Stimulated activated CD4-positive, alpha-beta T cell treated with anti-CD3 and anti-CD28 coated beads, Interleukin-4, amount 100 ng/mL, for 24 hours (primary cell): ENCODE measurements at regions not wholly inside any gene's neighbourhood (a gene's known extent, or its start where the extent isn't known, plus 50 kb on each side); places are given as distances from the start of the nearest gene placed in this dataset.
"Not testable (repeated sequence)": the region's sequence is repeated elsewhere in the genome, so short reads cannot be mapped to it uniquely, and the experiment has no call there.

ENCODE experiments used
- DNase-seq: peaks from one replicate; pipeline ENCODE4 v3.0.0-alpha.2; 2020

DNA sequence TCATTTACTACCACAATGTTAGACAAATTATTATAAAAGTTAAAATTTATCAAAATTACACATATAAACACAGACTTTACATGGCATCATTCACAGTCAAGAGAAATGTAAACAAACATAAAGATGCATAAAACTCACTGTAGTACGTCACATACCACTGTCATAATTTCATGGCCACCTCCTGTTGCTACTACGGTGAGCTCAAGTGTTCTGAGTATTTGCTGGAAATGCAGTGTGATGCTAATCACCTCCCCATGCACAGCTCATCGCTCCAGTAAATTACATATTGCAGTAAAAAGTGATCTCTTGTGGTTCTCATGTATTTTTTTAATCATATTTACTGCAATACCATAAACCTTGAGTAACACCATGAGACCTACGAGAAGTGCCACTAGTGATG lies 247.7 kb upstream of the SFSWAP start:
- no peak for DNase-seq

DNA sequence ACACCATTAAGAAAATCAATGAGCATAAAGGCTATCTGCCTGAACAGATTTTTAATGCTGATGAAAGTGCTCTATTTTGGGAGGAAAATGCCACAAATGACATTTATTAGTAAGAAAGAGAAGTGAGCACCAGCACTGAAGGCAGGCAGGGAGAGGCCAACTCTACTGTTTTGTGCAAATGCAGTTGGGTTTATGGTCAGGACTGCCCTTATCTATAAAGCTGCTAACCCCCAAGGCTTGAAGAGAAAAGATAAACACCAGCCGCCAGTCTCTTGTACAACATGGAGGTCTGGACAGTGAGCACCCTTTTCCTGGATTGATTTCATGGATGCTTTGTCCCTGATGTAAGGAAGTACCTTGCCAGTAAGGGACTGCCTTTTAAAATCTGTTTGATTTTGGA lies 246.8 kb upstream of the SFSWAP start:
- DNase-seq = no peak

DNA sequence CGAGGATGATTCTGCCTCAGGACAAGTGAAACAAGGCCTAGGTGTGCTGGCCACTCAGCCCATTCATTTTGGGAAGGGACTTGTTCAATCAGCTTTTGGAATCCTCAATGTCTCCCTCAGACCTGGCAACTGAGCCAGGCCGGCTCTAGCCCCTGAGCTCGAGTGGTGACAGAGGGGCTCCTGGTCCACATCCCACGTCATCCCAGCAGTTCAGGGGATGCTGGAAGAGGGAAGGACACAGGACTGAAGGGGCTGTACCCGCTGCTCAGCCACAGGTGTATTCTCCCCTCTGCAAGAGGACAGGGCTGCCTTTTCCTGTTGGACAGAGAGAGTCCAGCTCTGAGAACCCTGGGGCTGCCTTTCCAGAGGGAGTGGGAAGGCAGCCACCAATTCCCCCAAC lies 244.6 kb upstream of the SFSWAP start:
- DNase-seq = no peak

DNA sequence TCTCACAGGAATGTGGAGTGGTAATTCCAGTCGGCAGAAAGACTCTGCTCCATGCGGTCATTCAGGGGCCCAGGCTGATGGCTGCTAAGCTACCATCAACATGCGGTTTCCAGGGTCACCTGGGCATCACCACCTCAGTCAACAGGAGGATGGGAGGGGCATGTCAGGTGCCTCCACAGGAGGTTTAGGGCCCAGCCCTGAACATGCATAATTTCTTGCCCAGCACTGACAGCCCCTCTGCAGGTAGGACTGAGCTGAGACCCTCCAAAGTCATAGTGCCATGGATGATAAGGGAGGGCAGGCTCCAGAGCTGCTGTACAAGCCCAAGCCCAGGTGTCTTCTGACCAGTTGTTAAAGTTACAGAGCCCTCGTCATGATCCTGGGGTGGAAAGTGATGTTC lies 244.0 kb upstream of the SFSWAP start:
- DNase-seq = no peak

GRCh38 chr12:131468206-131468605 lies 242.7 kb upstream of the SFSWAP start:
- DNase-seq = no peak

DNA sequence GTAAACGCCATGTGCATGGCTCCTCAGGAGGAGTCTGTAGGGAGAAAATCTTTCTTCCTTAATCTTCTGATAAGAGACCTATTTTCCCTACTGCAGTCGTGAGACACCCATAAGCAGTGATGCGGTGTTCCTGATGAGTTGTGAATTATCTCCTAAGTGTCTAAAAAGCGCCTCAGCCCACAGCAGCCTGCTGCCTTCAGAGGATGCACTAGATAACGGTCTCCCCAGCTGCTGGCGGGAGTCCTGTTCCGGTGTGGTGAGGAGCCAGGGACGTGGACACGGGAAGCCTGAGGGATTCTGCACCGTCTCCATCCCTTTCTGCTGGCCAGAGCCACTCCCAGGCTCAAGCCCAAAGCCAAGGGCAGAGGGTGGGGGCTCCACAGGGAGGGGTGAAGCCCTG lies 240.9 kb upstream of the SFSWAP start:
- not testable (repeated sequence) for DNase-seq

DNA sequence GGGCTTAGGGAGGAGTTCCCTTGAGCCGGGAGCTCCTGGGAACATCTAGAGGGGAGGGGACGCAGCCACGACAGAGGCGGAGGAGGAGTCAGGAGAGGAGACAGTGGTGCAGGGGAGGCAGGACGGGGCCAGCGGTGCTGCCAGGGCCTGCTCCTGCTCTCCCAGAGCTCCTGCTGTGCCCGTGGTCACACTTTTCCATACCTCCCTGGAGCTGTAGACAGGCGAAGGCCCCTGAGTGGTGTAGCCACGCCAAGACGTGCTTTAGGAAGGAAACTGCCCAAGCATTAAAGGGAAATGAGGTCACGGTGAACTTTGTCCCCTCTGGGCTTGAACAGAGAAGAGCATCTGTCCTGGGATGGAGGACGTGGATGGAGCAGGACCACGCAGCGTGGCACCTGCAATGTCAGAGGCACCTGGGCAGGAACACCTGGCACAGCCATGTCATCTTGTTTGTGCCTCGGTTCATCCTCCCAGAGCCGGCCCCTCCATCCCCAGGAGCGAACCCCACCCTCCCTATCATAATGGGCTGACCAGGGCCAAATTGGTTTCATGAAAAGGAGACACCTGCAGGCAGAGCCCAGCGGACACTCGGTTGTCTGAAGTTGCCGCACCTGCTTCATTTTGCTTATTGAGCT lies 239.5 kb upstream of the SFSWAP start:
- DNase-seq = no peak

DNA sequence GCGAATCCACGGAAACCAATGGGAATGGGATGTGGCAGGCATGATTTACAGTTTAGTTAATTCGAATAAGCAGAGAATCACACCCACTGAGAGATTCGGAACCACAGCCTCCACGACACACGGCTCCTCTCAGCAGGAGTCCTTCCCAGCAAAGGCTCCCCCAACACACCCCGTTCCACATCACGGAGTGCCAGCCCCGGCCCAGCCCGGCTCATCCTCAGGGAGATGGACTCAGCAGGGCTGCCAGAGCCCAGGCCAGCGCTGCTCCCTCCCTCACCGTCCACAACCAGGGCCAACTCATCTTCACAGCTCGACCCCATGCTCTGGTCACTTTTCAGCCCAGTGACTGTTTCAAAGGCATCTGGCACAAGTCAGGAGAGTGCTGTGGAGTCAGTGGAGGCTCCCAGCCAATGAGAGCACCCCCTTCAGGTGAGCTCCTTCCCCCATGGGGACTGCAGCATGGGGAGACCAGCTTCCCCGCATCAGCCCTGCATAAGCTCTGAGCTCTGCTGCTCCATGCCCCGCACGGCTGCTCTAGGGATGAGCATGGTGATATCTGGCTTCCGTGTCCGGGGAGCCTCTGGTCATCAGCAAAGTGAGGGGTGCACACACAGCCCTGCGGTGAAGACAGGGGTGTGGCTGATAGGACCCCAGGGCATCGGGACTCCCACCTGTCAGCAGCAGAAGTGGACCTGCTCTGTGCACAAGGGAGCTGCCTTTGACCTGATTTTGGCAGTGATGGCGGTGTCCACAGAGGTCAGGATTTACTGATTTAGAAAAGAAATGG lies 238.8 kb upstream of the SFSWAP start:
- DNase-seq = no peak

GRCh38 chr12:131473261-131473660 lies 237.6 kb upstream of the SFSWAP start:
- no peak for DNase-seq

DNA sequence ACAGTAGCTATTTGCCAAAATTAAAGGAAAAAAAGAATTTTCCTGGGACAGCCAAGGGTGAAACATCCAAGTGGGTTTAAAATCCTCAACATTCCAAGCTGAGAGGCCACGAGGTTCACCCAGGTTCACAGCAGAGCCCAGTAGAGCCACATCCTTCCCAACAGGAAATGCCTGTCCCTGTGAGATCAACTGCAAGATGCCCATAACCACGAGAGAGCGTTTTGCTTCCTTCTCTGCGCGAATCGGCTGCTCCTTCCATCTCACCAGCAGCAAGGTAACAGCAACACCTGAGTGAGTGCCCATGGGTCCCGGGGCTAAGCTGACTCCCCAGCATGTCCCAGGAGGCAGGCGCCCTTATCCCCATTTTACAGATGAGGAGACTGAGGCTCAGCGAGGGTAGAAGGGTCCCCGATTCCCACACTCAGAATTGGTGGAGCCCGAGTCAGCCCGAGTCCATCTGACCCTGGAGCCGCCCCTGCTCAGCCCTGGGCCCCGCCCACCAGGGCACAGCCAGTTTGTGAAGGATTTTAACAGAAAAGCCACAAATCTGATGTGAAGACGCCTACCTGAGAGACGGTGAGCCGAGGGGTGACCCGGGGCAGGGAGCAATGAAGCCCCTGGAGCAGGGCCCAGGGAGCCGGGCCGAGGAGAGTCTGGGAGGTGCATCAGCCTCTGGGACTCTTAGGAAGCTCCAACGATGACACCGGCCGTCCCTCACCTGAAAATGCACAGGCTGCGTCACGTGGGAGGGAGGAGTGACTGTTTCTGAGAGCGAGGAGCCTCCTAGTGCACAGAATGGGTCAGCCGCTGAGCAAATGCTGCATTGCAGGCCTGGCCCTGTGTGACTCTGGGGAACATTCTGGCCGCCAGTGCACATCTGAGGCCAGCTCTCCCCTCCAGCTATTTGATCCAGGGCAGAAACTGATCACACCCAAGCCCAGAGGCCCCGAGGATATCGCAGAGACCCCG lies 236.9 kb upstream of the SFSWAP start:
- no peak for DNase-seq

DNA sequence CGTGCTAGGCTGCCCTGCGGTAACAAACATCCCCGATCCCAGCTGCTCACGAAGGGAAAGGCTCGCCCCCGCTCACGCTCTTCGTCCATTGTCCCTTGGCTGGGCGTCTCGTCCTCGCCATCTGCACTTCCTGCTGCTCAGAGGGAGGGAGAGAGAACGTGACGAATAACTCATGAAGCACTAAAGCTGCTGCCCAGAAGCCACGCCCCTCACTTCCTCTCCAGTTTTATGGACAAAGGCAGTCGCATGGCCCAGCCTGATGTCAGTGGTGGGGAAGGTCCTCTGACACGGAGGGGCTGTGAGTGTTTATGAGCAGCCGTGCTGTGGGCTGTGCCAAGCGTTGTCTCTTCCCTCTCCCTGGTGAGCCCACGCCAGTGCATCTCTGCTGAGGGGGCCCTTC lies 235.9 kb upstream of the SFSWAP start:
- DNase-seq = not testable (repeated sequence)

GRCh38 chr12:131477613-131478012 lies 233.3 kb upstream of the SFSWAP start:
- no peak for DNase-seq

DNA sequence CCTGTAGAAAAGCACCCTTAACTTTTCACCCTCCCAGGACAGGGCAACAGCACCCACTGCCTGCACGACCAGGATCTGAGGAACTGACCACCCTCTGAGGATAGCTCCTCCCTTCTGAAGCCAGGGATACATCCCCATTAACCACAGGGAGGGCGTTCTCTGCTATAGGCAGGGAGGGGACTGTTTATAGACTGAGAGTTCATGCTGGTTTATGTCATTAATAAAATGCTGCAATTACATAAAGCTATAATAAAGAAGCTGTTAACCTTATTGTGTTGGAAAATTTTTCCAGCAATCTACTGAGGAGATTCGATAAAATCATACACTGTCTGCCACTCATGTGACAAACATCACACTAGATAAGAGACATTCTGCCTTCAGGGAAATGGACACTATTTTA lies 232.4 kb upstream of the SFSWAP start:
- DNase-seq = no peak

GRCh38 chr12:131482199-131482598 lies 228.7 kb upstream of the SFSWAP start:
- DNase-seq = no peak

DNA sequence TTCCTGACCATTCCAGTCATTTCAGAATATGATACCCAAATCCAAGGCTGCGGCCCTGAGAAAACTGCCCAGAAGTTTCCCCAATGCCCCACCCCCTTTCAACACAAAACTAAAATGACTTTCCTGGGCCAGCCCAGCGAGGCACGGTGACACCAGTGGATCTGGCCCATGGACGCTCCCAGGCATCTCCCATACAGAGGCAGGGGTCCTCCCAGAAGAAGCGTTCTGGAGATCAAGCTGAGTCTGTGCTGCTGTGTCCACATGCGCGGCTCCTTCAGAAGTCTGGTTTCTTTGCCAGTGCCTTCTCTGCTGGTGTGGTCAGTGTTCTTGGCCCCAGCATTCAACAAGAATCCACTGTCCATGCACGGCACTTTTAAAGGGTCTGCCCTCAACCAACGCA lies 228.2 kb upstream of the SFSWAP start:
- no peak for DNase-seq

DNA sequence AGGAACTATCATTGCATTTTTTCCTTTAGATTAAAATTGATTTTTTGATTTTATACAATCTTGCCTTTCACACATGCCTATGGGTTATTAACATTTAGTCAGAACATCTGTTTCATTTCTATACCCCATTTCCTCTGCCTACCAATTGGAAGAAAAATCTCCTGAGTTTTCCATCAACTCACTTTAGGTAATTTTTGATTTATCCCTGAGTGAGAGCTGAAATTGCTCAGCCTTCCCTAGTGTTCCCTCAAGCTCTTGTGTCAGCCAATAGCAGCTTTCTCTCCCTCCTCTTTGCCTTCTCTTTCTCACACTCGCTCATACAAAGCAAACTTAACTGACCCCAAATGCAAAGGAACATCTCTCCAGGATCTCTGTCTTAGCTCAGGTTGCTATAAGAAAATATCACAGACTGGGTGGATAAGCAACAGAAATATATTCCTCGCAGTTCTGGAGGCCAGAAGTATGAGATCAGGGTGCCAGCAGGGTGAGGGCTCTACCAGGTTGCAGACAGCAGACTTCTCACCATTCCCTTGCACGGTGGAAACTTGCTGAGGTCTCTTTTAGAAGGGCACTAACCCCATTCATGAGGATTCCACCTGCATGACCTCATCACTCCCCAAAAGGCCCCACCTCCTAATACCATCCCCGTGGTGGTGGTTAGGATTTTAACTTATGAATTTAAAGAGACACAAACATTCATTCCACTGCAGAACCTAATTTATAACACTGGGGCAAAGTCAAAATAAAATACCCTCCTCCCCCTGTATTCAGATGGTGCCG lies 224.2 kb upstream of the SFSWAP start:
- no peak for DNase-seq

GRCh38 chr12:131487388-131488124 lies 223.3 kb upstream of the SFSWAP start:
- no peak for DNase-seq

GRCh38 chr12:131489718-131490117 lies 221.2 kb upstream of the SFSWAP start:
- DNase-seq = no peak

DNA sequence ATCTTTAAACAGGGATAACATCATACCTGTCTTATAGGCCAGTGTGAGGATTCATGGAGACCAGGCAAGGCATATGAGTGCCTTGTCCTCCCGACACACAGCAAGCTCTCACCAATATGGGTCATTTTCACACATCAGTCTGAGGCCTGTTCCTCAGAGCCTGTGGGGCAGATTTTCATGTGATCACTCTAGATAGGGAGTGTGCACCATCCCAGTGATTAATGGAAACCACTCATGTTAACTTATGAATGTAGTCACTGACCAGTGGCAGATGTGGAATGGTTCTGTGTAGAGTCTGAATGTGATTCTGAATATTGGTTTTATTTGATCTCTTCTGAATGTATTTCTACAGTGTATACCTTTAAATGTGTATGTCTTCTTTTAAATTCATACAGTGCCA lies 219.7 kb upstream of the SFSWAP start:
- DNase-seq = no peak

DNA sequence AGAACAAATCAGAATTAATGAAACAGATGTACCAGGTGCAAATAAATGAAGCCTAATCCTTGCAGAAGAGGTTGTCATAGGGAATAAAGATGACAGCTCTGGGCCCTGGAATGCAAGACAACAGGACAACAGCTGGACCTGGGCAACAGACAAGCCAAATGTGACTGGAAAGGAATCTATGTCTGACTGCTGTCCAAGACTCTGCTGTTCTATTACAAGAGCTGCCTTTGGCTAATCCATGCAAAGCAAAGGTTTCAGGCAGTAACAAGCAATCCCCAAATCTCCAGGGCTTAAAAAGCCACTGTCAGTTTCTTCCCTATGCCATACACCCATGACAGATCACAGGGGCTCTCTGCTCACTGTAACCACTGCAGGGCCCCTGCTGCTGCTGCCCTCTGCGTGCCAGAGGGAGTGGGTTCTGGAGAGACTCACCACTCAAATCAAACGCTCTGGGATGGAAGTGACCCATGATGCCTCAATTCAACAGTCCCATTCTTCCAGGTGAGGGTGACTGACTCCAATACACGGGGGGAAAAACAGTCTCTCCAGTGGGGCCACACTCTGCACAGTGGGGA lies 218.9 kb upstream of the SFSWAP start:
- no peak for DNase-seq

DNA sequence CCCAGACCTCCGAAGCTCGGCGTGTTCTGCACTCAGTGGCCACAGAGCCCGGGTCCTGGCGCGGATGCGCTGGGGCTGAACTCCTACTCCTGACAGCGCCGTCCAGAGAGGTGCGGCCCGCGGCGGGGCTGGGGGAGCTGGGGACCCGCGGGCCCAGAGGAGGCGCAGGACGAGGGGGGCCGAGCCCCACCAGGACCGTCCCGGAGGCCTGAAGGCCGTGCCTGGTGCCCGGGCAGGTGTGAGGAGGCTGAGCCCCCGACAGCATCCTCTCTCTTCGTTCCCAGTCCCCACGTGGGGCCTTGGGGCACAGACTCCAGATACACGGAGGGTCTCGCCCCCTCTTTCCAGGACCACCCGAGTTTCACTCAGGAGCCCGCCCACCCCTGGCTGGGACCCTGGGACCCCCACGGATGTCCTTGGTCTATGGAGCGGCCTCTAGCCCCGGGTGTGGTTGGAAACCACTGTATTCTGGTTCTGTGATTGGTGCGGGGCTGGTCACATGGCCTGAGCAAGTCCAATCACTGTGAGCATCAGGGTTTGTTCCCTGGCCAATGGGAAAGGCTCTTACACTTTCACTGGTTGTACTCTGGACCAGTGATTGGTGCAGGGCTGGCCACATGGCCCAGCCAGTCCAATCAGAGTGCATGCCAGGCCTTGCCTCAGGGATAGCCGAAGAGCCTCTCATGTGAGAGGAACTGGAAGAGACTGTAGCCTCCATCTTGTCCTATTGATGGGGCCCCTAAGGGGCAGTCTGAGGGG lies 217.6 kb upstream of the SFSWAP start:
- DNase-seq = no peak
